Thymus (tissue), 11 donors: ENCODE measurements at regions not wholly inside any gene's neighbourhood (a gene's known extent, or its start where the extent isn't known, plus 50 kb on each side); places are given as distances from the start of the nearest gene placed in this dataset.
"Not testable (repeated sequence)": the region's sequence is repeated elsewhere in the genome, so short reads cannot be mapped to it uniquely, and the experiment has no call there.

ENCODE experiments used
- DNase-seq, 9 donors: peaks; one replicate each; pipeline ENCODE4 v3.0.0-alpha.2; 2013; ENCODE audit warnings: low spot score in 9 of 9, low read depth in 6 of 9, missing footprints in 1 of 9
- H3K27ac ChIP-seq, 2 donors: one replicate each; pipeline ENCODE4 v1.5.1; 2013; ENCODE audit warnings: control low read depth in 1 of 2, low read depth in 1 of 2, low read length in 1 of 2, mild to moderate bottlenecking in 1 of 2, moderate library complexity in 1 of 2
- H3K27me3 ChIP-seq, 2 donors: one replicate each; pipeline ENCODE4 v1.5.1; 2013; ENCODE audit warnings: low read length in 1 of 2; ENCODE audit not compliant: control insufficient read depth in 2 of 2, insufficient read depth in 1 of 2
- H3K36me3 ChIP-seq, 2 donors: one replicate each; pipeline ENCODE4 v1.5.1; 2013; ENCODE audit warnings: low read length in 1 of 2, mild to moderate bottlenecking in 1 of 2, moderate library complexity in 1 of 2; ENCODE audit not compliant: control insufficient read depth in 2 of 2, insufficient read depth in 2 of 2
- H3K4me1 ChIP-seq, 2 donors: one replicate each; pipeline ENCODE4 v1.5.1; 2013; ENCODE audit warnings: low read length in 2 of 2; ENCODE audit not compliant: control insufficient read depth in 2 of 2, insufficient read depth in 2 of 2
- H3K4me3 ChIP-seq, 2 donors: one replicate each; pipeline ENCODE4 v1.5.1; 2013; ENCODE audit warnings: low read length in 2 of 2, control low read depth in 1 of 2, mild to moderate bottlenecking in 1 of 2
- H3K9me3 ChIP-seq, 2 donors: one replicate each; pipeline ENCODE4 v1.5.1; 2013; ENCODE audit warnings: low read length in 1 of 2, mild to moderate bottlenecking in 1 of 2; ENCODE audit not compliant: control insufficient read depth in 2 of 2, insufficient read depth in 1 of 2
- WGBS: extraction: QIAGEN DNeasy Blood & Tissue Kit; methylation state at CpG from one replicate; pipeline ENCODE4 v1.1.7; 2013; 5-methylcytosine and 5-hydroxymethylcytosine counted together
- donor health status: healthy.

GRCh38 chr2:87683961-87684360 is 63.9 kb upstream of the PLGLB2 start:
- not testable (repeated sequence) for H3K4me3 ChIP-seq, DNase-seq
- 98% methylated on average over 5 of the region's 5 CpGs for WGBS

GRCh38 chr2:87685558-87685957 is 62.3 kb upstream of the PLGLB2 start:
- H3K9me3 ChIP-seq, DNase-seq, H3K4me1 ChIP-seq, H3K4me3 ChIP-seq, H3K27ac ChIP-seq, H3K27me3 ChIP-seq, H3K36me3 ChIP-seq: not testable (repeated sequence)
- 99% methylated on average over 8 of the region's 11 CpGs for WGBS

More at GRCh38 chr2:87683961-87684360, 63.9 kb upstream of the PLGLB2 start:
- not testable (repeated sequence) for H3K4me1 ChIP-seq, H3K27ac ChIP-seq, H3K36me3 ChIP-seq, H3K27me3 ChIP-seq, H3K9me3 ChIP-seq

GRCh38 chr2:87686873-87687549 is 60.9 kb upstream of the PLGLB2 start:
- WGBS: no CpG with 5 or more reads among the region's 7 CpGs
- not testable (repeated sequence) for H3K27me3 ChIP-seq, H3K36me3 ChIP-seq, H3K9me3 ChIP-seq, H3K4me1 ChIP-seq, H3K4me3 ChIP-seq, DNase-seq, H3K27ac ChIP-seq

DNA sequence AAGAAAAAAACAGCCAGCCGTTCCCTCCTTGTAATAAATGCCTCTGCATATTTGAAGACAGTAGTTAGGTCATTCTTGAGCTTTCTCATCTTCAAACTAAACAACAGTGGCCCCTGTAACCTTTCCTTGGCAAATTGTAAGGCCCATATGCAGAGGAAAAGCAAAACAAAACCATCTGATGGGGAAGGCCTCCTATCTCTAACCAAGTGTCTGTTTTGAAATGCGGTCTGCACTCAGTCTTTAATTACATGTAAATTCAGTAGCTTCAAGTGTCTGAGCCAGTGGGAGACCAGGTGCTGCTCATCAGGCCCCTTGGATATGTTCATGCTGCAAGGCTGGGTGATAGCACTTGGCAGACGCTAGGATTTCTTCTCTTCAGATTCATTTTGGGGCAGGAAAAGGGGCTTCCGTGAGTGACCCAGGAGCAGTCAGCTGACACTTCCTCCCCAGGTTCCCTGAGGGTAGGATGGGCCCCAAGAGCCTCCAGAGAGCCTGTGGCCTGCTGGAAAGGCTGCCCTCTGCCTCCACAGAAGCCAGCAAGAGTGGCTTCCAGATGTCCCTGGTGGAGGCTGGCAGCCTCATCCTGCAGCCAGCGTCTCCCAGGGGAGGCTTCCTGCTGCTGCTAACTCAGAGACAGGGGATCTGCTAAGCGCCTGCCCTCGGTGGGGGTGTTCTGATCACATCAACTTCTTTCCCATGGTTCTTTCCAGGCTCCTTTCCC is 60.2 kb upstream of the PLGLB2 start:
- H3K9me3 ChIP-seq, H3K27ac ChIP-seq, H3K4me3 ChIP-seq, H3K4me1 ChIP-seq, H3K36me3 ChIP-seq, DNase-seq, H3K27me3 ChIP-seq: not testable (repeated sequence)
- WGBS: 91% methylated on average over 4 of the region's 7 CpGs

GRCh38 chr2:87691899-87692592 is 55.8 kb upstream of the PLGLB2 start:
- not testable (repeated sequence) for H3K9me3 ChIP-seq, H3K4me3 ChIP-seq, H3K4me1 ChIP-seq, H3K27ac ChIP-seq, H3K36me3 ChIP-seq, DNase-seq, H3K27me3 ChIP-seq
- WGBS: 94% methylated on average over 1 of the region's 1 CpG

- 99% methylated on average over 2 of the region's 2 CpGs for WGBS
- not testable (repeated sequence) for H3K4me1 ChIP-seq, DNase-seq, H3K27ac ChIP-seq, H3K36me3 ChIP-seq, H3K27me3 ChIP-seq, H3K4me3 ChIP-seq, H3K9me3 ChIP-seq
Observed at GRCh38 chr2:87692914-87693313, 55.0 kb upstream of the PLGLB2 start.

DNA sequence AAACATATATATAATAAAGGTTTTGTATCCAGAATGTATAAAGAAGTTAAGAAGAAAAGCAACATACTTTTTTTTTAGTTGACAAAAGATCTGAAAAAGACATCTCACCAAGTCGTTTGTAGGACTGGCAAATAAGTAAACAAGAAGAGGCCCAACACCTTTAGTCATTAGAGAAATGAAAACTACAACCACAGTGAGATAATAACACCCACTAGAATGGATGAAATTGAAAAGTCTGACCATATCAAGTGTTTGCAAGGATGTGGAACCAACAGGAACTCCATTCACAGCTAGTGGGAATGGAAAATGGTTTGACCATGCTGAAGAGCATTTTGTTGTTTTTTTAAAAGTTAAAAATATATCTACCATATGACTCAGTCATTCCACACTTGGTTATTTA is 54.0 kb upstream of the PLGLB2 start:
- WGBS: no CpG with 5 or more reads among the region's 1 CpG
- not testable (repeated sequence) for DNase-seq, H3K4me3 ChIP-seq

GRCh38 chr2:87695596-87696323 is 52.1 kb upstream of the PLGLB2 start:
- 90% methylated on average over 8 of the region's 9 CpGs for WGBS
- H3K9me3 ChIP-seq, H3K4me1 ChIP-seq, DNase-seq, H3K4me3 ChIP-seq, H3K27ac ChIP-seq, H3K27me3 ChIP-seq, H3K36me3 ChIP-seq: not testable (repeated sequence)

More for the DNA sequence above, 54.0 kb upstream of the PLGLB2 start:
- H3K27ac ChIP-seq, H3K4me1 ChIP-seq, H3K9me3 ChIP-seq, H3K36me3 ChIP-seq, H3K27me3 ChIP-seq: not testable (repeated sequence)
